Fibroblast of pulmonary artery (primary cell): ENCODE measurements at regions not wholly inside any gene's neighbourhood (a gene's known extent, or its start where the extent isn't known, plus 50 kb on each side); places are given as distances from the start of the nearest gene placed in this dataset.
A peak's percentile ranks its signal among the peaks of the same experiment; 100 is the strongest.
"Not testable (repeated sequence)": the region's sequence is repeated elsewhere in the genome, so short reads cannot be mapped to it uniquely, and the experiment has no call there.

ENCODE experiments used
- DNase-seq: peaks from one replicate; pipeline ENCODE4 v3.0.0-alpha.2; 2010; ENCODE audit warnings: low read depth
- H3K4me3 ChIP-seq: replicated peaks from 2 replicates; pipeline ENCODE4 v1.5.1; 2011; ENCODE audit warnings: low read depth, mild to moderate bottlenecking, control low read depth, low read length, moderate library complexity

DNA sequence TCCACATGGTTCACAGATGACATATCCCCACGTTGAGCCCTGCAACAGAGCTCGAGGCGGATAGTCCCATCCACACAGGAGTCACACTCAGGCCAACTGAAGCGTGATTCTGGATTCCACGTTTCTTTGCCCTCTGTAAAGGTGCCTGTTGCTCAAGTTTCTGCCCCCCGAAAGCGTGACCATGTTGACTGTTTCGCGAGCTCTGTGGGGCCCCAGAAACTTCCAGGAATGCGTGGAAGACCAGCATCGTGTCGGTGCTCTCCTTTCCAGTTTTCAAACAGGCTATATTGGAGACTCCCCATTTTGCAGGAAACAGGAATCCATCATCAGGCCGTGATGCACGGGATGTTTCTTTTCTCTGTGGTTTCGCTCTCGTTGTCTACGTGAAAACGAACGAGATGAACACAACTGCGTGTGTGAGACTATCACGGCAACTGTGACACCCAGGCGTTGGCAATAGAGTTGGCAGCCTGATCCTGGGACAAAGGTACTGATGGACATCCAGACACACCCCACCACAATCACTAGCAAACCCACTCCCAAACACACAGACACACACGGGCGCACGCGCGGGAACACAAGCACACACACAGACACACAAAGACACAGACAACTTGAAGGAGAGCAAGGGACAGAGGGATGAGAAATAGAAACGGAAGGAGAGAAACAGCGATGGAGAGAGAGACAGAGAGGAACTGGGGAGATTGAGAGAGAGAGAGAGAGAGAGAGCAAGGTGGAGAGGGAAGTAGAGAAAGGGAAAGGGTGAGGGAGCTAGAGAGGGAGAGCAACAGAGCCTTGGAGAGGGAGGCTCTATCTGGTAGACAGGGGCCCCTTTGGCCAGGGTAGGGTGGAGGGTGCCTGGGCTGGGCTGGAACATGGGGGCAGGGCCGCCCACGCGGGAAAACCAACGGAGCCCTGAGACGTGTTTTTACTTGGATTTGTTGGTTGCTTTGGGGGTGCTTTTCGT is 1609.3 kb downstream of the SPATA31A7 start:
- H3K4me3 ChIP-seq: peak overlapping the region; percentile 63

DNA sequence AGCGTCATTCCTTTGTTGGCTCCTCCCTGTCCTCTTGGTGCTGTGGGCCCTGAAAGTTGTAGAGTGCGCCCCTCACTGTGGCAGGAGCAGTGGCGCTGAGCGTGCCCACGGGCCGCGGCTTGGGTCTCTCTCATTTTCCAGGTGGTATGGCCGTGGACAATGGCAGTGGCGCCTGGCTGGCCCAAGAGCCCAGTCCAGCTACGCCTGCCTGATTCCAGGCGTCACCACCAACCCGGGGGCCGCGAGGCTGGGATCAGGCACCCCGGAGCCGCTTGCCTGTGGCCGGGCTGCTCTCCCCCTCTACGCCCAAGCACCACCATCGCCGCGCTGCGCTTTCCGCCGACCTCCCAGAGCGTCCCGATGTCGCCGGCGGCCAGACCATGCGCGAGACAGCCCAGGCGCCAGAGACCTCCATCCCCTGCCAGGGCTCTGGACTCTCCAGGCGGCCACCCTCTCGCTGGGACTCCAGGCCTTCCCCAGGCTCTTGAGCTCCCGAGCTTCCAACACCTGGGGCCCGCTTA is 1610.1 kb downstream of the SPATA31A7 start:
- peak overlapping the region; percentile 63 for H3K4me3 ChIP-seq
- not testable (repeated sequence) for DNase-seq

More for the DNA sequence above, 1609.3 kb downstream of the SPATA31A7 start:
- peak; percentile 32 for DNase-seq

DNA sequence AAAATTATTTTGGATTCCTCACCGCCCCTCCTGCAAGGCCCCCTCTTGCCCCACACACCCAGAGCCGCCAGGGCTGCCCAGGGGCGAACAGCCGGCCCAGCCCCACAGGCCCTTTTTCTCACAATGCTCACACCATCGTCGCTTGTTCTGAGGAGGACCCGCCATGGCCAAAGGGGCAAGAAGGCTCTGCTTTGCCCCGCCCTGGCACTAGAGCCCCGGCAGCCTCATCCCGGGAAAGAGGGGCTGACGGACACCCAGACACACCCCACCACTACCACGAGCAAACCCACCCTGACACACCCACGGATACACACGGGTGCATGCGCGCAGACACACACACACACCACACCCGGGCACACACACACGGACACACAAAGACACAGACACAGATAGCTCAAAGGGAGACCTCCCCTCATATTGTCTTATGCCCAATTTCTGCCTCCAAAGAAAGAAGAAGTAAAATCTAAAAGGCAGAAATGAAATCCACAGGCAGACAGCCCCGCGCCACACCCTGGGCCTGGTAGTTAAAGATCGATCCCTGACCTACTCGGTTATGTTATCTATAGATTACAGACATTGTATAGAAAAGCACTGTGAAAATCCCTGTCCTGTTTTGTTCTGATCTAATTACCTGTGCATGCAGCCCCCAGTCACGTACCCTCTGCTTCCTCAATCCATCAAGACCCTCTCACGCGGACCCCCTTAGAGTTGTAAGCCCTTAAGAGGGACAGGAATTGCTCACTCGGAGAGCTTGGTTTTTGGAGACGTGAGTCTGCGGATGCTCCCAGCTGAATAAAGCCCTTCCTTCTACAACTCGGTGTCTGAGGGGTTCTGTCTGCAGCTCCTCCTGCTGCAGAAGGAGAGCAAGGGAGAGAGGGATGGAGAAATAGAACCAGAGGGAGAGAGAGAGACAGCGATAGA is 1610.9 kb downstream of the SPATA31A7 start:
- peak; percentile 36 for DNase-seq
- peak overlapping the region; percentile 63 for H3K4me3 ChIP-seq

GRCh38 chr9:62801372-62801811 is 1611.6 kb downstream of the SPATA31A7 start:
- not testable (repeated sequence) for DNase-seq
- peak overlapping the region; percentile 63 for H3K4me3 ChIP-seq

DNA sequence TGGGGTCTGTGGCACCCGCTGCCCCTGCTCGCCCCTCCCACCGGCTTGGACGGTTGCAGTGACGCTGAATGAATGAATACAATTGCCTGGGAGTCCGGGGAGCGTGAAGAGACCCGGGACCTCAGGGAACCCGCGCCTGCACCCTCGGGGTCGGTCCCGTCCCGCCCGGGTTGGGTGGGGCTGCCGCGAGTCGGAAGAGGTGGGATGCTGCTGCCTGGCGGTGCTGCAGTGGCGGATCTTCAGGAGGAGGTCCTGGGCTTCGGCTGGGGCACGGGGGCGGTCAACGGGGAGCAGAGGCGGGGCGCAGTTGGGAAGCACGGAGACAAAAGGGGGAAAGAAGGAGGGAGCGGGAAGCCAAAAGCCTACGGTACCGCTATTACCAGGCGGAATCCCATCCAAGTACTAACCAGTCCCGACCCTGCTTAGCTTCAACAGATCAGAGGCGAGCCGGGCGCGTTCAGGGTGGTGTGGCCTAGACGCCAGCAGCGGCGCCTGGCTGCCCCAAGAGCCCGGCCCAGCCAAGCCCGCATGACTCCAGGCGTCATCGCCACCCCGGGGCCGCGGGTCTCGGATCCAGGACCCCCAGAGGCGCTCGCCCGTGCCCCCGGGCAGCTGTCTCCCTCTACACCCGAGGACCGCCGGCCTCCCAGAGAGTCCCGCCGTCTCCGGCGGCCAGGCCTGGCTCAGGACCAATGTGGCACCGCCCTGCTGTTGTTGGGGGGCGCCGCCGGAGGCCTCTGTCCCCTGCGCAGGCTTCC is 1612.3 kb downstream of the SPATA31A7 start:
- peak overlapping the region; percentile 63 for H3K4me3 ChIP-seq
- DNase-seq: peak; percentile 75

DNA sequence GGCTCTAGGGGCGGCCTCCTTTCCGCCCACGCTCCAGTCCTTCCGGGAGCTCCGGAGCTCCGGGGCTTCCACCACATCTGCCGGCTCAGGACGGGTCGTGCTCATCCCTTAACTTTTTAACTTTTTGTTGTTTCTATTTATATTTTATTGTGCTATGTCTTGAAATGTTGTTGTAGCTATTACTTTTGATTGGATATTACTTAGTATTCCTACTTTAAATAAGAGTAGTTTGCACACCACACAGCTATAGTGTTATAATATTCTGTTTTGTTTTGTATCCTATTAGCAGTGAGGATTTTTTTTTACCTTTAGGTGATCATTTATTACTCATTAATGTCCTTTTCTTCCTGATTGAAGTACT is 1612.9 kb downstream of the SPATA31A7 start:
- DNase-seq: not testable (repeated sequence)
- H3K4me3 ChIP-seq: peak overlapping the region; percentile 63

GRCh38 chr9:62803099-62803498 is 1613.3 kb downstream of the SPATA31A7 start:
- DNase-seq: not testable (repeated sequence)
- H3K4me3 ChIP-seq: peak overlapping the region; percentile 63

- not testable (repeated sequence) for H3K4me3 ChIP-seq, DNase-seq
Measured at GRCh38 chr9:62804314-62804713, 1614.5 kb downstream of the SPATA31A7 start.

GRCh38 chr9:62807424-62807823 is 1617.6 kb downstream of the SPATA31A7 start:
- not testable (repeated sequence) for H3K4me3 ChIP-seq, DNase-seq

DNA sequence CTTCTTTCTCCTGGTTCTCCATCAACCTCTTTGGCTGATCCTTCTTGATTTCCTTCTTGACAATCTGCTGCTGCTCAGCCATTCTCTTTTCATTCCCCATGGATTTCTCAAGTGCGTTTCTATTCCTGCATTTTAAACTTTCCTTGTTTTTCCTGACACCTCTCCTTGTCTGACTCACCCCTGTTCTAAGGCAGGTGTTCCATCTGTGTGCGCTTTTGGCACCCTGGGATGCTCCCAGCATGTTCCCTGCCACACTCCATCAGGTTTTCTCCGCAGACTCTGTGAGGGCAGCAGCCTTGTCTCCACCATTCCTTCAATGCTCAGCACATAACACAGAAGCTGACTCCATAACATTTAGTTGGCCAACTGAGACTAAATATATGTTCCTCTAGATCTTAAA is 1618.2 kb downstream of the SPATA31A7 start:
- H3K4me3 ChIP-seq, DNase-seq: not testable (repeated sequence)

GRCh38 chr9:62810318-62810717 is 1620.5 kb downstream of the SPATA31A7 start:
- not testable (repeated sequence) for H3K4me3 ChIP-seq

DNA sequence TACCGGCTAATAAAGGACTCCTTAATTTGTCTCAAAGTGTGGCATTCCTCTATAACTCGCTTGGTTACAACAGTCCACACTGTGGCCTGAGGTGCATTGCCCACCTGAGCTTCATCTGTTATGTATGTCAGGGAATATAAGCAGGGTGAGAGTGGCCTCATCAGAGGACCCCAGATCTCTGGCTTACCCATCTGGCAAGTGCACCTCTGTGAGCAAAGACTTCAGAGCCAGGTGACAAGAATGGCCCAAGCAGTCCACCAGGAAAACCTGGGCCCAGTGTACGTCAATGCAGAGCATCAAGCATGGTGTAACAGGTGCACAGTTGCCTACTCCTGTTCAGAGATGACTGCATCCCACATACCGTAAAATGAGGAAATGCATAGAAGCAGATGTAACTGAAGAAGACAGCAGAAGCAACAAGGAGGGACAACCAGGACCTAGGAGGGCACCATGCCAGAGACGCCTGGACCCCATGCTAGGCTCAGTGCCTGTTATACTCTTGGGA is 1621.0 kb downstream of the SPATA31A7 start:
- not testable (repeated sequence) for H3K4me3 ChIP-seq, DNase-seq

More at GRCh38 chr9:62810318-62810717, 1620.5 kb downstream of the SPATA31A7 start:
- not testable (repeated sequence) for DNase-seq

- DNase-seq, H3K4me3 ChIP-seq: not testable (repeated sequence)
Measured at GRCh38 chr9:62815436-62815835, 1625.6 kb downstream of the SPATA31A7 start.

- DNase-seq: not testable (repeated sequence)
Measured at GRCh38 chr9:62816331-62816730, 1626.5 kb downstream of the SPATA31A7 start.

DNA sequence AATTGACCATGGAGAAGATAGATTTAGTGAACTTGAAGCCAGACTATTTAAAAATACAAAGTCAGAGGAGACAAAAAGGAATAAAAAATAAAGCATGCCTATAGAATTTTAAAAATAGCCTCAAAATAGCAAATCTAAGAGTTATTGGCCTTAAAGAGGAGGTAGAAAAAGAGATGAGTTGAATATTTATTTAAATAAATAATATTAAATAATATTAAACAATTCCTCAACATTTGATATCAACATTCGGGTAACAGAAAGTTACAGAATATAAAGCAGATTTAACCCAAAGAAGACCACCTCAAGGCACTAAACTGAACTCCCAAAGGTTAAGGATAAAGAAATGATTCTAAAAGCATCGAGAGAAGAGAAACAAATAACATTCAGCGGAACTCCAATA is 1627.4 kb downstream of the SPATA31A7 start:
- not testable (repeated sequence) for DNase-seq, H3K4me3 ChIP-seq

More at GRCh38 chr9:62816331-62816730, 1626.5 kb downstream of the SPATA31A7 start:
- not testable (repeated sequence) for H3K4me3 ChIP-seq

DNA sequence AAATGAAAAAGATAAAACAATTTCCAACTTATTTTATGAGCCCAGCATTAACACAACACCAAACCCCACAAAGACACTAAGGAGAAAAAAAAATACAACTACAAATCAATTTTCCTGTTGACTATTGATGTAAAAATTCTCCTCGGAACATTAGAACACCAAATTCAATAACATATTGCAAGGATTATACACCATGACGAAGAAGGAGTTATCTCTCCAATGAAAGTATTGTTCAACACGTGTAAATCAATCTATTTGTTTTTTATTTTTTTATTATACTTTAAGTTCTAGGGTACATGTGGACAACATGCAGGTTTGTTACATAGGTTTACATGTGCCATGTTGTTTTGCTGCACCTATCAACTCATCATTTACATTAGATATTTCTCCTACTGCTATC is 1632.3 kb downstream of the SPATA31A7 start:
- H3K4me3 ChIP-seq, DNase-seq: not testable (repeated sequence)

DNA sequence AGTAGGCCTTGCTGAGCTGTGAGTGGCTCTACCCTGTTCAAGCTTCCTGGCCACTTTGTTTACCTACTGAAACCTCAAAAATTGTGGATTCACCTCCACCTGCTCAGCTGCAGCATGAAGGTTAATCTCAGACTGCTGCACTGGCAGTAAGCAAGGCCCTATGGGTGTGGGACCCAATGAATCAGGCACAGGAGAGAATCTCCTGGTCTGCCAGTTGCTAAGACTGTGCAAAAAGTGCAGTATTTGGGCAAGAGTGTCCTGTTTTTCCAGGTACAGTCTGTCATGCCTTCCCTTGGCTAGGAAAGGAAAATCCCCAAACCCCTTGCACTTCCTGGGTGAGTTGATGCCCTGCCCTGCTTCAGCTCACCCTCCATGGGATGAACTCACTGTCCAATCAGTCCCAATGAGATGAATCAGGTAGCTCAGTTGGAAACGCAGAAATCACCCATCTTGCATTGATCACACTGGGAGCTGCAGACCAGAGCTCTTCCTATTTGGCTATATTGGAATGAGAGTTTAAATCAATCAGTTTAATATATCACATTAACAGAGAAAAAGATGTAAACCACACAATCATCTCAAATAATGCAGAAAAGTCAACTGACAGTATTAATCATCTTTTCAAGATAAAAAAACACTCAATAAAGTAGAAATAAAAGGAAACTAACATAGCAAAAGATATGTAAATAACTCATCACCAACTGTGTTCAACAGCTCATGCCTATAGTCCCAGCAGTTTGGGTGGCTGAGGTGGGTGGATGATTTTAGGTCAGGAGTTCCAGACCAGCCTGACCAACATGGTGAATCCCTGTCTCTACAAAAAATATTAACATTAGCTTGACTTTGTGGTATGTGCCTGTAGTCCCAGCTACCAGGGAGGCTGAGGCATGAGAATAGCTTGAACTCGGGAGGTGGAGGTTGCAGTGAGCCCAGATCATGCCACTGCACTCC is 1638.4 kb downstream of the SPATA31A7 start:
- not testable (repeated sequence) for DNase-seq, H3K4me3 ChIP-seq
